ENCODE measurements at regions not wholly inside any gene's neighbourhood (a gene's known extent, or its start where the extent isn't known, plus 50 kb on each side); places are given as distances from the start of the nearest gene placed in this dataset.

DNA sequence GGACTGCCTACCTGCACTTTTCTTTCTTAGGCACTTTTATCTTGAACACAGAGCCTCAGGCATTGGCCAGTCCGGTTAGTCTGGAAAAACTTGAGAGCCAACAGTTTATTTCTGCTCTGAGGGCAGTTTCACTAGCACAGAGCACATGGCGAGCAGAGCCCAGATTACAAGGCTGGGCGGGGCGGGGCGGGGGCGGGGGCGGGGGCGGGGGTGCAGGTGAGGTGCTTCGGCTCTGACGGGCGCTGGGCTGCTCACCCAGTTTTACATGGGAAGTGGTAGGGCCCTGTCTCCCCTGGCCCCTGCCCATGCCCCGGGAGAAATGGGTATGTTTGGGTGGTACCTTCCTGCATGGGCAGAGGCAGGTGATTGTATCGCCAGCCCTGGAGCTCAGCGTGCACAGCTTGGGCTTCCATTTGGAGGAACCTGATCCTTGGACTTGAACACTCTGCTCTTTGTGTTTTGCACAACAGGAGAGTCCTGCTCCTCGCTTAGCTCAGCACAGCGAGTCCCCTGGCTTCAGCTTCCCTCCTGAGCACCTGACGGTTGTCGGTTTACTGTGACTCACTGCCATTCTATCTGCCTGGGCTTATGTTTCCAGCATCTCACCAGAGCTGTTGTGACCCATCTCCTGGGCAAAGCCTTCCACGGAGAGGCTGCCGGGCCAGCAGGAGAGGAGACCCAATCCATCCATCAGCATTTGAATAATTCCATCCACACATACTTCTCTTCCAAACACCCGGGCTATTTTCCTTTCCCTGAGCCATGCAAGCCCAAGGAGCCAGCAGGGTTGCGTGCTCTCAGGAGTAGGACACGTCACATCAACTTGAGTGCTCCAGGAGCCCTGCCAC lies 108.5 kb downstream of the ARF6 start:
- POLR2A ChIA-PET: interaction anchor here (0.7 to 2.3 kb wide), 4 partner anchors 98 to 667 kb away, joined by 3 to 7 read pairs (median 4); no protein-coding TSS in a partner anchor
- H3K4me1 ChIP-seq: peaks cover 57% of the 10 kb centered on the region
- H3K4me2 ChIP-seq: peak overlapping the region; percentile 88
- FAIRE-seq: no peak
- WGBS (ENCODE audit: missing lambda C conversion rate): 30% methylated on average over 12 of the region's 23 CpGs
- H3K4me3 ChIP-seq: no peak overlapping the region; the same call in 2 of the 3 replicates
- ATAC-seq: peak; percentile 44 to 49
- CTCF ChIA-PET: interaction anchor here (0.5 to 2.5 kb wide), 11 partner anchors 10 to 148 kb away, joined by 3 to 11 read pairs (median 3); partner anchors contain the start of gene NEMF
- TF ChIP-seq CHD2 (IDR thresholded peaks at IDR 0.05; ENCODE audit: low read length, partially characterized antibody) (no peak), MAX (IDR thresholded peaks at IDR 0.05) (peak; percentile 9; the same call in 1 of the 2 replicates), SMC3 (IDR thresholded peaks at IDR 0.05) (no peak), FOSL2 (IDR thresholded peaks at IDR 0.05) (no peak), FOSL2 (CRISPR knock-in tag; IDR thresholded peaks at IDR 0.05) (peak; percentile 36), JUN (IDR thresholded peaks at IDR 0.05) (peak in 1 of 2 experiments; percentile 19; a peak in 1 of 5 replicates)
- TF ChIP-seq, protein P1, sequence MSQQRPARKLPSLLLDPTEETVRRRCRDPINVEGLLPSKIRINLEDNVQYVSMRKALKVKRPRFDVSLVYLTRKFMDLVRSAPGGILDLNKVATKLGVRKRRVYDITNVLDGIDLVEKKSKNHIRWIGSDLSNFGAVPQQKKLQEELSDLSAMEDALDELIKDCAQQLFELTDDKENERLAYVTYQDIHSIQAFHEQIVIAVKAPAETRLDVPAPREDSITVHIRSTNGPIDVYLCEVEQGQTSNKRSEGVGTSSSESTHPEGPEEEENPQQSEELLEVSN (IDR thresholded peaks at IDR 0.05; ENCODE audit: borderline replicate concordance, low read depth): 0 out of 2 replicates have a peak, but pooled peaks have one; percentile 7
- peak overlapping the region; percentile 90 to 94 for H3K27ac ChIP-seq
- DNase-seq (ENCODE audit: low read depth in 1 of 2, low spot score in 1 of 2): peak; percentile 61 to 65
- H3K9me3 ChIP-seq: no peaks in the 10 kb centered on the region

DNA sequence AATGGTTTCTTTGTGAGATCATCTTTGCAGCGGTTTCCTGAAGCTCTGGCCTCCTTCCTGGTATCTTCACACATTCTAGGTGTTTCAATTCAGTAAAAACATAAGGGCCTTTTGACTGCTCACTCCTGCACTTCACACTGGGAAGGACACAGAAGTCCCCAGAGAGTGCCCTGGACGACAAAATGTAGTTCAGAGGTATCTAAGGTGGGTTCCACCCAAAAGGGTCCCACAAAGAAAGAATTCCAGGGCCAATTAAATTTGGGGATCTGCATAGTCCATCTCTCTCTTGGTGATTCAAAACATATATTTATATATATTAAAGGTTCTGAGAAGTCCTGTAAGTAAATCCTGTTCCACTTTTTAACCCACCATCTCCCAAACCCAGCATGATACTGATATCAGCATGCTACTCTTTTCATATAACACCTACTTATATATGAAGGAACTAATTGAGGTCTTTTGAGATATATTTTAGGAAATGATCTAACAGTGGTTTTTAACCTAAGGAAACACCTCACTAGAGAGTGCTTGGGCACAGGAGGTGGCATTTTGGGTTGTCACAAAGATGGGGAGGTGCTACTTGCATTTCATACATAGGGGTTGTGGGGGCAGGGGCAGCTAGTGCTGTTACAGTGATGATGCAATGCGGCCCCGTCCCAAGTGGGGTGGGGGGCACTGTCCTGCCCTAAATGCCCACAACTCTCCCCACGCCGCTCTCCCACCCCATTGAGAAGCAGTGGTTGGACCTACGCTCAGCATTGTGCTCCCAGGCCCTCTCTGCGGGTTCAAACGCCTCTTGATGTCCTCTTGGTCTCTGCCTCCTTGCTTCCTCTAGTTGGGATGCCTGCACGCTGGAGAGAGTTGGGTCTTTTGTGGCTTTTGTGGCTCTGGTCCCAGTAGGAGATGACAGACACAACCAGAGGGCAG lies 109.4 kb downstream of the ARF6 start:
- FAIRE-seq: no peak

GRCh38 chr14:50002926-50003212 lies 110.0 kb downstream of the ARF6 start:
- DNase-seq (ENCODE audit: low read depth in 1 of 2, low spot score in 1 of 2) (no peak), FAIRE-seq (no peak)
- POLR2A ChIA-PET: interaction anchor here (0.6 to 1.9 kb wide), 6 partner anchors 21 to 140 kb away, joined by 3 to 10 read pairs (median 4); partner anchors contain the start of gene ARF6

More for the DNA sequence above, 109.4 kb downstream of the ARF6 start:
- 83% methylated on average over 10 of the region's 10 CpGs for WGBS (ENCODE audit: missing lambda C conversion rate)
- DNase-seq (ENCODE audit: low read depth in 1 of 2, low spot score in 1 of 2): no peak
- ChIA-PET CTCF (interaction anchor here (0.7 to 2.1 kb wide), 15 partner anchors 10 to 182 kb away, joined by 3 to 11 read pairs (median 4); partner anchors contain the start of gene NEMF), POLR2A (interaction anchor here (0.6 to 2.3 kb wide), 6 partner anchors 30 to 139 kb away, joined by 3 to 10 read pairs (median 4); partner anchors contain the start of gene ARF6)
- no peak for ATAC-seq
- H3K27ac ChIP-seq: peak overlapping the region; percentile 90 to 94
- H3K9me3 ChIP-seq: no peaks in the 10 kb centered on the region
- TF ChIP-seq EHF (CRISPR knock-in tag; IDR thresholded peaks at IDR 0.05) (no peak), CEBPB (IDR thresholded peaks at IDR 0.05) (0 out of 4 replicates have a peak, but pooled peaks of 1 of the 2 experiments have one; percentile 32)
- H3K4me2 ChIP-seq: peak overlapping the region; percentile 88
- peak overlapping the region; percentile 48 for H3K4me3 ChIP-seq
- H3K4me1 ChIP-seq: peaks cover 59% of the 10 kb centered on the region

GRCh38 chr14:50003213-50004021 lies 110.5 kb downstream of the ARF6 start:
- Histone ChIP-seq H3K9me3 (no peaks in the 10 kb centered on the region), H3K4me2 (peak overlapping the region; percentile 88), H3K4me3 (peak overlapping the region; percentile 48), H3K27ac (peak overlapping the region; percentile 90 to 94), H3K4me1 (peaks cover 64% of the 10 kb centered on the region)
- 14% methylated on average over 28 of the region's 54 CpGs for WGBS (ENCODE audit: missing lambda C conversion rate)
- POLR2A ChIA-PET: interaction anchor here (0.7 to 1.9 kb wide), 6 partner anchors 12 to 141 kb away, joined by 3 to 10 read pairs (median 4); partner anchors contain the start of gene ARF6
- peak; percentile 49 to 66 for ATAC-seq
- CTCF ChIA-PET: interaction anchor here (0.6 to 1.8 kb wide), 20 partner anchors 12 to 181 kb away, joined by 3 to 6 read pairs (median 4); partner anchors contain the start of gene NEMF
- peak; percentile 75 to 80 for DNase-seq (ENCODE audit: low read depth in 1 of 2, low spot score in 1 of 2)
- FAIRE-seq: no peak
- no peak for TF ChIP-seq BHLHE40 (IDR thresholded peaks at IDR 0.05; ENCODE audit: low read depth, low read length)
- TF ChIP-seq HOXB5 (CRISPR knock-in tag; IDR thresholded peaks at IDR 0.05): 0 out of 2 replicates have a peak, but pooled peaks have one; percentile 31
- TF ChIP-seq NR3C1 (IDR thresholded peaks at IDR 0.05): no peak
- TF ChIP-seq HMGXB4 (CRISPR knock-in tag; IDR thresholded peaks at IDR 0.05; ENCODE audit: borderline replicate concordance): no peak
- TF ChIP-seq POLR2AphosphoS2 (conservative IDR thresholded peaks at IDR 0.05; ENCODE audit: low read length): no peak
- TF ChIP-seq, protein P2, sequence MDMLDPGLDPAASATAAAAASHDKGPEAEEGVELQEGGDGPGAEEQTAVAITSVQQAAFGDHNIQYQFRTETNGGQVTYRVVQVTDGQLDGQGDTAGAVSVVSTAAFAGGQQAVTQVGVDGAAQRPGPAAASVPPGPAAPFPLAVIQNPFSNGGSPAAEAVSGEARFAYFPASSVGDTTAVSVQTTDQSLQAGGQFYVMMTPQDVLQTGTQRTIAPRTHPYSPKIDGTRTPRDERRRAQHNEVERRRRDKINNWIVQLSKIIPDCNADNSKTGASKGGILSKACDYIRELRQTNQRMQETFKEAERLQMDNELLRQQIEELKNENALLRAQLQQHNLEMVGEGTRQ (IDR thresholded peaks at IDR 0.05): no peak
- no peak for TF ChIP-seq RCOR1 (IDR thresholded peaks at IDR 0.05; ENCODE audit: low read depth, low read length)
- TF ChIP-seq FOXS1 (CRISPR knock-in tag; IDR thresholded peaks at IDR 0.05): no peak
- peak; percentile 65 to 85; a peak in 3 of 5 replicates for TF ChIP-seq JUN (IDR thresholded peaks at IDR 0.05)
- TF ChIP-seq RAD21 (conservative IDR thresholded peaks at IDR 0.05 in 1 of 2, IDR thresholded peaks at IDR 0.05 in 1 of 2): peak; percentile 23 to 67

More at GRCh38 chr14:50002926-50003212, 110.0 kb downstream of the ARF6 start:
- TF ChIP-seq EHMT2 (IDR thresholded peaks at IDR 0.05; ENCODE audit: low read depth) (no peak), HDAC2 (IDR thresholded peaks at IDR 0.05) (no peak), KDM1A (IDR thresholded peaks at IDR 0.05; ENCODE audit: low read depth) (no peak), FOSB (CRISPR knock-in tag; IDR thresholded peaks at IDR 0.05) (no peak), ZSCAN20 (CRISPR knock-in tag; IDR thresholded peaks at IDR 0.05) (no peak), ZNF302 (CRISPR knock-in tag; IDR thresholded peaks at IDR 0.05) (no peak), GATA3 (IDR thresholded peaks at IDR 0.05; ENCODE audit: borderline replicate concordance) (no peak), SMC3 (IDR thresholded peaks at IDR 0.05) (no peak), JUNB (IDR thresholded peaks at IDR 0.05) (no peak)
- Histone ChIP-seq H3K27ac (peak overlapping the region; percentile 90 to 94), H3K4me1 (peaks cover 63% of the 10 kb centered on the region), H3K4me2 (peak overlapping the region; percentile 88), H3K4me3 (peak overlapping the region; percentile 48), H3K9me3 (no peaks in the 10 kb centered on the region)
- WGBS (ENCODE audit: missing lambda C conversion rate): 20% methylated on average over 7 of the region's 7 CpGs
- CTCF ChIA-PET: interaction anchor here (0.7 to 1.8 kb wide), 14 partner anchors 19 to 181 kb away, joined by 3 to 6 read pairs (median 4); partner anchors contain the start of gene NEMF
- no peak for ATAC-seq

Measured in A549 (cell line).